ENCODE measurements at regions not wholly inside any gene's neighbourhood (a gene's known extent, or its start where the extent isn't known, plus 50 kb on each side); places are given as distances from the start of the nearest gene placed in this dataset.

GRCh38 chr3:184450547-184450946 is 70.7 kb downstream of the CHRD start:
- H3K4me2 ChIP-seq (ENCODE audit: low read length), result no peak overlapping the region
- no peaks in the 10 kb centered on the region for H3K79me2 ChIP-seq (ENCODE audit: insufficient read depth, low read length)
- FAIRE-seq, result no peak
- no peak overlapping the region for H3K27ac ChIP-seq (ENCODE audit: low read depth, low read length)
- no peaks in the 10 kb centered on the region for H3K36me3 ChIP-seq (ENCODE audit: insufficient read depth, low read length)
- TF ChIP-seq EZH2 (IDR thresholded peaks at IDR 0.05; ENCODE audit: insufficient read depth, low read length) (no peak), CTCF (IDR thresholded peaks at IDR 0.05; ENCODE audit: insufficient read depth, low read depth, low read length) (no peak)
- H4K20me1 ChIP-seq (ENCODE audit: insufficient read depth, low read length), result no peaks in the 10 kb centered on the region
- H3K9me3 Mint-ChIP-seq (ENCODE audit: unreplicated experiment), result no peaks in the 10 kb centered on the region
- H3K27me3 ChIP-seq (ENCODE audit: insufficient read depth, low read length), result no peaks in the 10 kb centered on the region
- no peaks in the 10 kb centered on the region for H3K36me3 Mint-ChIP-seq (ENCODE audit: low read depth, unreplicated experiment)
- no peak overlapping the region for H3K9ac ChIP-seq (ENCODE audit: low read length)
- H3K27ac Mint-ChIP-seq (ENCODE audit: unreplicated experiment), result no peak overlapping the region
- H2AFZ ChIP-seq (ENCODE audit: low read depth, low read length), result no peak overlapping the region
- H3K4me3 Mint-ChIP-seq (ENCODE audit: unreplicated experiment), result no peak overlapping the region
- H3K4me1 ChIP-seq (ENCODE audit: insufficient read depth, low read length), result peaks cover 9% of the 10 kb centered on the region
- peaks cover 6% of the 10 kb centered on the region for H3K4me1 Mint-ChIP-seq (ENCODE audit: low read depth, unreplicated experiment)
- H3K4me3 ChIP-seq (ENCODE audit: insufficient read depth, low read depth, low read length), result no peak overlapping the region
- DNase-seq (ENCODE audit: low read depth), result no peak
- H3K9me3 ChIP-seq (ENCODE audit: insufficient read depth, low read depth, low read length), result no peaks in the 10 kb centered on the region
- H3K27me3 Mint-ChIP-seq (ENCODE audit: low read depth, unreplicated experiment), result peaks cover 3% of the 10 kb centered on the region

GRCh38 chr3:184453296-184453695 is 73.4 kb downstream of the CHRD start:
- Mint-ChIP-seq H3K27ac (ENCODE audit: unreplicated experiment) (no peak overlapping the region), H3K27me3 (ENCODE audit: low read depth, unreplicated experiment) (peaks cover 8% of the 10 kb centered on the region), H3K4me3 (ENCODE audit: unreplicated experiment) (no peak overlapping the region), H3K4me1 (ENCODE audit: low read depth, unreplicated experiment) (peaks cover 6% of the 10 kb centered on the region), H3K36me3 (ENCODE audit: low read depth, unreplicated experiment) (no peaks in the 10 kb centered on the region), H3K9me3 (ENCODE audit: unreplicated experiment) (peaks cover 13% of the 10 kb centered on the region)
- Histone ChIP-seq H3K27me3 (ENCODE audit: insufficient read depth, low read length) (no peaks in the 10 kb centered on the region), H3K9me3 (ENCODE audit: insufficient read depth, low read depth, low read length) (no peaks in the 10 kb centered on the region), H3K4me1 (ENCODE audit: insufficient read depth, low read length) (peaks cover 9% of the 10 kb centered on the region), H3K4me3 (ENCODE audit: insufficient read depth, low read depth, low read length) (no peak overlapping the region), H3K79me2 (ENCODE audit: insufficient read depth, low read length) (no peaks in the 10 kb centered on the region), H3K9ac (ENCODE audit: low read length) (no peak overlapping the region), H4K20me1 (ENCODE audit: insufficient read depth, low read length) (no peaks in the 10 kb centered on the region), H3K4me2 (ENCODE audit: low read length) (no peak overlapping the region), H2AFZ (ENCODE audit: low read depth, low read length) (no peak overlapping the region), H3K36me3 (ENCODE audit: insufficient read depth, low read length) (no peaks in the 10 kb centered on the region), H3K27ac (ENCODE audit: low read depth, low read length) (no peak overlapping the region)
- TF ChIP-seq CTCF (IDR thresholded peaks at IDR 0.05; ENCODE audit: insufficient read depth, low read depth, low read length) (no peak), EZH2 (IDR thresholded peaks at IDR 0.05; ENCODE audit: insufficient read depth, low read length) (no peak)
- DNase-seq (ENCODE audit: low read depth) (peak; percentile 54), FAIRE-seq (no peak)

GRCh38 chr3:184455991-184456390 is 76.1 kb downstream of the CHRD start:
- DNase-seq (ENCODE audit: low read depth), result no peak

More at GRCh38 chr3:184455991-184456390, 76.1 kb downstream of the CHRD start:
- Histone ChIP-seq H3K79me2 (ENCODE audit: insufficient read depth, low read length) (no peaks in the 10 kb centered on the region), H3K4me2 (ENCODE audit: low read length) (no peak overlapping the region), H3K27ac (ENCODE audit: low read depth, low read length) (no peak overlapping the region), H3K9ac (ENCODE audit: low read length) (no peak overlapping the region), H3K4me3 (ENCODE audit: insufficient read depth, low read depth, low read length) (no peak overlapping the region), H2AFZ (ENCODE audit: low read depth, low read length) (no peak overlapping the region), H3K36me3 (ENCODE audit: insufficient read depth, low read length) (no peaks in the 10 kb centered on the region), H3K9me3 (ENCODE audit: insufficient read depth, low read depth, low read length) (no peaks in the 10 kb centered on the region), H3K27me3 (ENCODE audit: insufficient read depth, low read length) (no peaks in the 10 kb centered on the region), H4K20me1 (ENCODE audit: insufficient read depth, low read length) (no peaks in the 10 kb centered on the region), H3K4me1 (ENCODE audit: insufficient read depth, low read length) (peaks cover 8% of the 10 kb centered on the region)
- no peaks in the 10 kb centered on the region for H3K36me3 Mint-ChIP-seq (ENCODE audit: low read depth, unreplicated experiment)
- no peak for TF ChIP-seq EZH2 (IDR thresholded peaks at IDR 0.05; ENCODE audit: insufficient read depth, low read length)
- TF ChIP-seq CTCF (IDR thresholded peaks at IDR 0.05; ENCODE audit: insufficient read depth, low read depth, low read length), result no peak
- H3K9me3 Mint-ChIP-seq (ENCODE audit: unreplicated experiment), result peaks cover 17% of the 10 kb centered on the region
- no peak for FAIRE-seq
- peaks cover 7% of the 10 kb centered on the region for H3K4me1 Mint-ChIP-seq (ENCODE audit: low read depth, unreplicated experiment)
- H3K4me3 Mint-ChIP-seq (ENCODE audit: unreplicated experiment), result no peak overlapping the region
- H3K27ac Mint-ChIP-seq (ENCODE audit: unreplicated experiment), result no peak overlapping the region
- peaks cover 8% of the 10 kb centered on the region for H3K27me3 Mint-ChIP-seq (ENCODE audit: low read depth, unreplicated experiment)
